Natural killer cell (primary cell): ENCODE measurements at regions not wholly inside any gene's neighbourhood (a gene's known extent, or its start where the extent isn't known, plus 50 kb on each side); places are given as distances from the start of the nearest gene placed in this dataset.
"Not testable (repeated sequence)": the region's sequence is repeated elsewhere in the genome, so short reads cannot be mapped to it uniquely, and the experiment has no call there.

Source experiments
- ATAC-seq, 3 donors: fragments of 150-1000 bp in 2 of 3; fragments of 200-7000 bp in 1 of 3; cut with Tn5 transposase; 1 replicate in 1 of 3; 2 replicates in 2 of 3; pipeline ENCODE4 v1.10.0; 2021; ENCODE audit warnings: mild to moderate bottlenecking in 2 of 3, moderate library complexity in 2 of 3
- DNase-seq, 2 donors: peaks; one replicate each; pipeline versions ENCODE4 v3.0.0 to v3.0.0-alpha.2; 2013 to 2021; ENCODE audit warnings: mixed read lengths in 1 of 2
- H3K27ac ChIP-seq: one replicate; pipeline ENCODE4 v1.5.1; 2013; ENCODE audit warnings: mild to moderate bottlenecking, low read length
- H3K27me3 ChIP-seq: one replicate; pipeline ENCODE4 v1.6.1; 2013; ENCODE audit warnings: low read length; ENCODE audit not compliant: control insufficient read depth, insufficient read depth
- H3K36me3 ChIP-seq: one replicate; pipeline ENCODE4 v1.6.1; 2013; ENCODE audit warnings: low read length; ENCODE audit not compliant: control insufficient read depth, insufficient read depth
- H3K4me1 ChIP-seq: one replicate; pipeline ENCODE4 v1.6.1; 2013; ENCODE audit warnings: low read length; ENCODE audit not compliant: control insufficient read depth, insufficient read depth
- H3K4me3 ChIP-seq: one replicate; pipeline ENCODE4 v1.5.1; 2013; ENCODE audit warnings: low read length
- H3K9me3 ChIP-seq: one replicate; pipeline ENCODE4 v1.6.1; 2013; ENCODE audit warnings: low read length; ENCODE audit not compliant: control insufficient read depth, insufficient read depth
- H3K27ac Mint-ChIP-seq, 2 donors: one replicate each; pipeline ENCODE4 v1.8.0; 2022; ENCODE audit warnings: mild to moderate bottlenecking in 2 of 2, mixed read lengths in 2 of 2, moderate library complexity in 1 of 2
- H3K27me3 Mint-ChIP-seq, 2 donors: one replicate each; pipeline ENCODE4 v1.8.0; 2022; ENCODE audit warnings: low read depth in 2 of 2, mixed read lengths in 2 of 2
- H3K36me3 Mint-ChIP-seq: one replicate; pipeline ENCODE4 v1.8.0; 2022; ENCODE audit warnings: mixed read lengths
- H3K4me1 Mint-ChIP-seq, 2 donors: one replicate each; pipeline ENCODE4 v1.8.0; 2022; ENCODE audit warnings: mixed read lengths in 2 of 2
- H3K4me3 Mint-ChIP-seq: one replicate; pipeline ENCODE4 v1.8.0; 2022; ENCODE audit warnings: mild to moderate bottlenecking, moderate library complexity, mixed read lengths
- H3K9me3 Mint-ChIP-seq, 2 donors: one replicate each; pipeline ENCODE4 v1.8.0; 2022; ENCODE audit warnings: mixed read lengths in 2 of 2
- CTCF ChIP-seq: fragments of 200-600 bp; IDR thresholded peaks from one replicate; pipeline ENCODE4 v1.8.0; 2022; ENCODE audit warnings: antibody characterized with exemption
- WGBS: methylation state at CpG from one replicate; pipeline ENCODE4 v1.1.7; 2013; ENCODE audit warnings: missing lambda C conversion rate; ENCODE audit not compliant: insufficient coverage; 5-methylcytosine and 5-hydroxymethylcytosine counted together
- intact Hi-C: fragments of 100-400 bp; cut with micrococcal nuclease; formaldehyde crosslinking; loops from one replicate; pipeline ENCODE4 v1.14.2; 2022

DNA sequence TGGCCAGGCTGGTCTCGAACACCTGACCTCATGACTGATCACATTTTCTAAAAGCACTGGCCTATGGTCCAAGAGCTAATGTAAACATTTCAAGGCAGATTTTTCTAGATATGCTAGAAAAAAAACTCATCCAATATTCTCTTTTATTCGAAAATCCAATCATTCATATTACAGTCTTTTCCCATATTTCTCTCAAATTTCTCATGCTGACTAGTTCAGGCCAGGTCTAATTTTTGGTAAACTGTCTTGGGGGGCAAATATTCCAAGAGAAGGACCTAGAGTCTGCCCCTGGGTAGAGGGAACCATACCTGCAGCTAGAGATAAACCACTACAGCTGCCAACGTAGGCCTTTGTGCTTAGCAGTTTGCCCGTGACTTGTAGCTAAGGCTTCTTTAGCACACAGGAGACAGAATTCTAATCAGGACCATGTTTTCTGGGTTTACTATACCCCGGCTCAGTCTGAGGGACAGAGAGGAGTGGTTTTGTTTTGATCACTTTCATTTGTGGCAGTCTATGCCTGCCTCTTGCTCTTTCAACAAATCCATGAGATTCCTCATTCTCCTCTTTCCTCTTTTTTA, 71.8 kb upstream of the CITED2 start:
- WGBS: 93% methylated on average over 5 of the region's 5 CpGs

DNA sequence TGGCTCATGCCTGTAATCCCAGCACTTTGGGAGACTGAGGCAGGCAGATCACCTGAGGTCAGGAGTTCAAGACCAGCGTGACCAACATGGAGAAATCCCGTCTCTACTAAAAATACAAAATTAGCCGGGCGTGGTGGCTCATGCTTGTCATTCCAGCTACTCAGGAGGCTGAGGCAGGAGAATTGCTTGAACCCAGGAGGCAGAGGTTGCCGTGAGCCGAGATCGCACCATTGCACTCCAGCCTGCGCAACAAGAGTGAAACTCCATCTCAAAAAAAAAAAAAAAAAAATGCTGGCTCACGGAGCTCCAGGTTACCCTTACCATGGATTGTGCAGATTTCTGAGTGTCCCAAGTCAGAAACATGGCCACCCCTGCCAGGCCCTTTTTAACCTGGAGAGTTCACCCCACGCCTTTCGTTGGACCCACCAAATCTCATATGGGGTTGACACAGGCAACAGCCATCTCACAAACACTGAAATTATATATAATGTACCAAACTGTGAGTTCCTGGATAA, 69.9 kb upstream of the CITED2 start:
- H3K9me3 ChIP-seq, H3K4me3 ChIP-seq, H3K27ac ChIP-seq, ATAC-seq, DNase-seq, H3K36me3 ChIP-seq, H3K27me3 ChIP-seq, H3K4me1 Mint-ChIP-seq, H3K4me1 ChIP-seq, H3K4me3 Mint-ChIP-seq, H3K27ac Mint-ChIP-seq, H3K36me3 Mint-ChIP-seq, intact Hi-C loops, H3K9me3 Mint-ChIP-seq, H3K27me3 Mint-ChIP-seq: not testable (repeated sequence)
- 96% methylated on average over 11 of the region's 11 CpGs for WGBS

More for the DNA sequence above, 71.8 kb upstream of the CITED2 start:
- DNase-seq (no peak), ATAC-seq (no peak)
- no peaks in the 10 kb centered on the region for H3K9me3 ChIP-seq
- Mint-ChIP-seq H3K27me3 (peaks cover 3 to 9% of the 10 kb centered on the region in 2 donors), H3K27ac (no peak overlapping the region), H3K36me3 (no peaks in the 10 kb centered on the region), H3K9me3 (no peaks in the 10 kb centered on the region), H3K4me1 (peaks cover 0 to 5% of the 10 kb centered on the region in 2 donors), H3K4me3 (no peak overlapping the region)
- no peak overlapping the region for H3K4me3 ChIP-seq
- H3K27me3 ChIP-seq: no peaks in the 10 kb centered on the region
- H3K27ac ChIP-seq: no peak overlapping the region
- intact Hi-C loops: no loop called here
- H3K36me3 ChIP-seq: no peaks in the 10 kb centered on the region
- H3K4me1 ChIP-seq: no peaks in the 10 kb centered on the region
- no peak for TF ChIP-seq CTCF

DNA sequence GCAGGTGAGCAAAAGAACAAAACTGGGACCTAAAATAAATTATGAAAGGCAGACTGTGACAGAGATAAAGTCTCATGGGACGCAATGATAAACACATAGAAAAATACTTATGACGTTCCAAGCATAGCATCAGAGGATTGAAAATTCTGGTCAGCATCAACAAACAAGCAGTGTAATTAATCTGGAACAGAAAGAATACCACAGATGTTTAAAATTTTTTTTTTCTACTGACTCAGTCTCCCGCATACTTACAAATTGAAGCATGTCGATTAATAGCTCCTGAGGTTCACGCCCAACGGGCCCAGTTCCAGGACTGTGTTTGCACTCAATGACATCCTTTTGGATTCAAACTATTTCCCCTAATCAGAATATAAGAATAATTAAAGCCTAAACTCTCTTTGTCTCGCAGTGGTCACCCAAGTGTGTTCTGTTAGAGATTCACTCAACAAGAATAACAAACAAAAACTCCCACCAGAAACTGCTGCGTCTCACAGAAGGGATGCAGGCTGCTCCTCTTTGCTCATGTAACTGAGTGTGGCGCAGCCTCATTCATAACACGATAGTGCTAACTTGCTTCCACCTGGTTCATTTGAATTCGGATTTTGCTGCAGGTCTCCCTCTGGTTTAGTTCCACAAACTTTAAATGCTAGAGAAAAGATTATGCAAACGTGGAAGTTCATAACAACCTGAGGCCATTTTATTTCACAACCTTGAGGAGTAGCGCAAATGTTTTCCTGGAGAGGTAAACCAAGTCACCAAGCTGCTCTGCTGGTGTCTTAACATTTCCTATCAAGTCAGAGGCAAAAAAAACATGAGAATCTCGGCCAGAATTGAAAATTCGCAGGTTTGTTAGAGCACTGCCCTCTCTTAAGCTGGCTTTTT, 69.0 kb upstream of the CITED2 start:
- Histone ChIP-seq H3K27me3 (no peaks in the 10 kb centered on the region), H3K9me3 (no peaks in the 10 kb centered on the region), H3K27ac (no peak overlapping the region), H3K4me3 (no peak overlapping the region), H3K4me1 (no peaks in the 10 kb centered on the region), H3K36me3 (no peaks in the 10 kb centered on the region)
- Mint-ChIP-seq H3K4me1 (peaks cover 0 to 5% of the 10 kb centered on the region in 2 donors), H3K4me3 (no peak overlapping the region), H3K36me3 (no peaks in the 10 kb centered on the region), H3K9me3 (no peaks in the 10 kb centered on the region), H3K27ac (no peak overlapping the region), H3K27me3 (peaks cover 5 to 9% of the 10 kb centered on the region in 2 donors)
- 94% methylated on average over 15 of the region's 15 CpGs for WGBS
- intact Hi-C loops: no loop called here
- no peak for ATAC-seq
- DNase-seq: no peak
- TF ChIP-seq CTCF: no peak

- H3K4me1 ChIP-seq: no peaks in the 10 kb centered on the region
- ATAC-seq (no peak), DNase-seq (no peak)
- WGBS: 7% methylated on average over 4 of the region's 4 CpGs
- H3K9me3 ChIP-seq: no peaks in the 10 kb centered on the region
- H3K36me3 Mint-ChIP-seq: no peaks in the 10 kb centered on the region
- peak overlapping the region in 1 of 2 donors; percentile 44 for H3K27ac Mint-ChIP-seq
- H3K4me1 Mint-ChIP-seq: peaks cover 0 to 5% of the 10 kb centered on the region in 2 donors
- H3K27me3 ChIP-seq: no peaks in the 10 kb centered on the region
- no peak overlapping the region for H3K4me3 ChIP-seq
- H3K4me3 Mint-ChIP-seq: no peak overlapping the region
- peaks cover 5 to 9% of the 10 kb centered on the region in 2 donors for H3K27me3 Mint-ChIP-seq
- no peaks in the 10 kb centered on the region for H3K9me3 Mint-ChIP-seq
- no peaks in the 10 kb centered on the region for H3K36me3 ChIP-seq
- intact Hi-C loops: no loop called here
- H3K27ac ChIP-seq: no peak overlapping the region
- TF ChIP-seq CTCF: no peak
Observed at GRCh38 chr6:139442188-139442671, 67.8 kb upstream of the CITED2 start.
